KBM-7 (cell line): ENCODE measurements at regions not wholly inside any gene's neighbourhood (a gene's known extent, or its start where the extent isn't known, plus 50 kb on each side); places are given as distances from the start of the nearest gene placed in this dataset.
A peak's percentile ranks its signal among the peaks of the same experiment; 100 is the strongest.
"Not testable (repeated sequence)": the region's sequence is repeated elsewhere in the genome, so short reads cannot be mapped to it uniquely, and the experiment has no call there.

ENCODE experiments used
- DNase-seq: peaks from one replicate; pipeline ENCODE4 v3.0.0-alpha.2; 2015
- in situ Hi-C: fragments of 300-500 bp; cut with MboI; formaldehyde crosslinking; loops from 2 replicates; pipeline ENCODE4 v1.14.3; 2020; ENCODE audit warnings: low sequenced_read_pairs, low pct_unique_long_range_greater_than_20kb, mixed read lengths

DNA sequence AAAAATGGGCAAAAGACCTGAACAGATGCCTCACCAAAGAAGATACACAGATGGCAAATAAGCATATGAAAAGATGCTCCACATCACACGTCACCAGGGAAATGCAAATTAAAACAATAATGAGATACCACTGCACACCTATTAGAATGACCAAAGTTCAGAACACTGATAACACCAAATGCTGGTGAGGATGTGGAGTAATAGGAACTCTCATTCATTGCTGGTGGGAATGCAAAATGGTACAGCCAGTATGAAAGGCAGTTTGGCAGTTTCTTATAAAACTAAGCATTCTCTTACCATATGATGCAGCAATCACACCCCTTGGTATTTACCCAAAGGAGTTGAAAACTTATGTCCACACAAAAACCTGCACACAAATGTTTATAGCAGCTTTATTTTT lies 63.6 kb upstream of the PARD3 start:
- in situ Hi-C loops, DNase-seq: not testable (repeated sequence)

DNA sequence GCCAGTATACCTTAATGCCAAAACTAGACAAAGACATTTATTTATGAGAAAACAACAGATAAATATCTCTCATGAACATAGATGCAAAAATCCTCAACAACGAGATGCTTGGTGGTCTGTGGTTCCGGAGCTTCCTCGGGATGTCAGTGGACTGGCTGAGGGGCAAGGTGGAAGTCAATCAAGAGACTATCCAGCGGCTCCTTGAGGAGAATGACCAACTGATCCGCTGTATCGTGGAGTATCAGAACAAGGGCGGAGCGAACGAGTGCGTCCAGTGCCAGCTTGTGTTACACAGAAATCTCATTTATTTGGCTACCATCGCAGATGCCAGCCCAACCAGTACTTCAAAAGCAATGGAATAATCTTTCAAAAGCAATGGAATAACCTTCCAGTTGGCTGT lies 60.0 kb upstream of the PARD3 start:
- in situ Hi-C loops = no loop called here
- no peak for DNase-seq

GRCh38 chr10:34872820-34873219 lies 57.7 kb upstream of the PARD3 start:
- in situ Hi-C loops = no loop called here
- no peak for DNase-seq

- DNase-seq = no peak
- in situ Hi-C loops = no loop called here
Observed at GRCh38 chr10:34869135-34869836, 54.2 kb upstream of the PARD3 start.

DNA sequence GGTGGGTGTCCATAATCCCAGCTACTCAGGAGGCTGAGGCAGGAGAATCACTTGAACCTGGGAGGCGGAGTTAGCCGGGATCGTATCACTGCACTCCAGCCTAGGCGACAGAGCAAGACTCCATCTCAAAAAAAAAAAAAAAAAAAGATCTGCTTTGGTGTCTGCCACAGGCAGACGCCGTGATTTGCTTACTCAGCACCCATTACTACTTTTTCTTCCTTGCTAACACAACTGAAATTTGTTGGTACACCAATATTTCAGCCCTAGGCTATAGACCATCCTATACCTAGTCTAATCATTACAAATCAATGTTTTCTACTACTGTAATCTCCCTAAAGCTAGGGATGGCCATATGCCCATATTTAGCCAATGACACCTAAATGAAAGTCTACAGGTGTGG lies 53.5 kb upstream of the PARD3 start:
- DNase-seq = no peak
- in situ Hi-C loops = no loop called here

DNA sequence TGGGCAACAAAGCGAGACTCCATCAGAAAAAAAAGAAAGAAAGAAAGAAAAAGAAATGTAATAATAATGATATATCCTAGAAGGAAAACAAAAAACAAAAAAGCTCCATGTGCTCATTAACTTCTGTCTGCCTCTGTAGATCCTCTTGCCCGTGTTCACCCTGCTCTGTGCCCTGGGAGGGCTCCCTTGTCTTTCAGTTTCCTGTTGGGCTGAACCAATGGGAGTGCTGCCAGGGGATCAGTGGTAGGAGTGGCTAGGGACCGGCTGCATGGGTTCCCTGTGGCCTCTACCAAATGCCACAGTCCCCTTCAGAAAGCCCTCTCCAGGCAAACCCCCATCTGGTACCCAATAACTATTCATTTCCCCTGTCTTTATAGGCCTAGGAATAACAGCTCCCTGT lies 51.8 kb upstream of the PARD3 start:
- peak; percentile 24 for DNase-seq
- in situ Hi-C loops = no loop called here
